H9 (cell line): ENCODE measurements at regions not wholly inside any gene's neighbourhood (a gene's known extent, or its start where the extent isn't known, plus 50 kb on each side); places are given as distances from the start of the nearest gene placed in this dataset.

Experiments
- DNase-seq: peaks from one replicate; pipeline ENCODE4 v3.0.0-alpha.2; 2017
- H2AFZ ChIP-seq: one replicate; pipeline ENCODE4 v1.6.1; 2013; ENCODE audit warnings: mild to moderate bottlenecking, low read length, control low read depth, moderate library complexity
- H2AK5ac ChIP-seq: 2 replicates; pipeline ENCODE4 v1.6.1; 2013; ENCODE audit warnings: low read length, control low read depth, mixed read lengths; ENCODE audit not compliant: insufficient read length
- H2BK120ac ChIP-seq: one replicate; pipeline ENCODE4 v1.6.1; 2013; ENCODE audit warnings: low read depth, mild to moderate bottlenecking, low read length, control low read depth, inconsistent platforms; ENCODE audit not compliant: poor library complexity, severe bottlenecking
- H2BK12ac ChIP-seq: 2 replicates; pipeline ENCODE4 v1.6.1; 2013; ENCODE audit warnings: low read length, control low read depth, mixed read lengths, low read depth; ENCODE audit not compliant: insufficient read length
- H2BK15ac ChIP-seq: 2 replicates; pipeline ENCODE4 v1.6.1; 2013; ENCODE audit warnings: low read depth, low read length, control low read depth
- H2BK20ac ChIP-seq: one replicate; pipeline ENCODE4 v1.6.1; 2013; ENCODE audit warnings: low read depth, mild to moderate bottlenecking, low read length, control low read depth, inconsistent platforms; ENCODE audit not compliant: poor library complexity, severe bottlenecking
- H2BK5ac ChIP-seq: 2 replicates; pipeline ENCODE4 v1.6.1; 2013; ENCODE audit warnings: low read length, control low read depth, mixed read lengths; ENCODE audit not compliant: insufficient read length
- H3K14ac ChIP-seq: 2 replicates; pipeline ENCODE4 v1.6.1; 2013; ENCODE audit warnings: low read length, control low read depth; ENCODE audit not compliant: insufficient read depth
- H3K18ac ChIP-seq: 2 replicates; pipeline ENCODE4 v1.6.1; 2013; ENCODE audit warnings: low read depth, mild to moderate bottlenecking, mixed read lengths, low read length, control low read depth; ENCODE audit not compliant: insufficient read length
- H3K23ac ChIP-seq: 2 replicates; pipeline ENCODE4 v1.6.1; 2013; ENCODE audit warnings: low read length, control low read depth, mixed read lengths, low read depth; ENCODE audit not compliant: insufficient read length
- H3K23me2 ChIP-seq: 2 replicates; pipeline ENCODE4 v1.6.1; 2013; ENCODE audit warnings: low read depth, mild to moderate bottlenecking, mixed read lengths, low read length, control low read depth; ENCODE audit not compliant: insufficient read length, poor library complexity, severe bottlenecking
- H3K27ac ChIP-seq: 2 replicates; pipeline ENCODE4 v1.5.1; 2013; ENCODE audit warnings: low read length, control low read depth, mixed read lengths, low read depth; ENCODE audit not compliant: insufficient read length
- H3K27me3 ChIP-seq: 2 replicates; pipeline ENCODE4 v1.6.1; 2013; ENCODE audit warnings: low read length, control low read depth, inconsistent platforms; ENCODE audit not compliant: insufficient read depth
- H3K4ac ChIP-seq: 2 replicates; pipeline ENCODE4 v1.6.1; 2013; ENCODE audit warnings: low read depth, mild to moderate bottlenecking, control low read depth, inconsistent platforms, low read length, moderate library complexity
- H3K4me1 ChIP-seq: 2 replicates; pipeline ENCODE4 v1.6.1; 2013; ENCODE audit warnings: low read length, control low read depth, inconsistent platforms; ENCODE audit not compliant: insufficient read depth
- H3K4me2 ChIP-seq: 2 replicates; pipeline ENCODE4 v1.6.1; 2013; ENCODE audit warnings: low read length, control low read depth, mixed read lengths; ENCODE audit not compliant: insufficient read length, insufficient read depth
- H3K56ac ChIP-seq: 2 replicates; pipeline ENCODE4 v1.6.1; 2013; ENCODE audit warnings: low read depth, mild to moderate bottlenecking, mixed read lengths, low read length, control low read depth; ENCODE audit not compliant: insufficient read length
- H3K79me1 ChIP-seq: 2 replicates; pipeline ENCODE4 v1.6.1; 2013; ENCODE audit warnings: low read depth, mild to moderate bottlenecking, moderate library complexity, low read length, control low read depth, inconsistent platforms; ENCODE audit not compliant: insufficient read depth, poor library complexity, severe bottlenecking
- H3K79me2 ChIP-seq: 2 replicates; pipeline ENCODE4 v1.6.1; 2013; ENCODE audit warnings: low read length, control low read depth, inconsistent platforms; ENCODE audit not compliant: insufficient read depth
- H3K9ac ChIP-seq: 2 replicates; pipeline ENCODE4 v1.6.1; 2013; ENCODE audit warnings: low read length, control low read depth, mixed read lengths; ENCODE audit not compliant: insufficient read length; ENCODE audit errors: extremely low read depth
- H3K9me3 ChIP-seq: one replicate; pipeline ENCODE4 v1.6.1; 2013; ENCODE audit warnings: low read depth, low read length, inconsistent platforms; ENCODE audit not compliant: control insufficient read depth
- H3T11ph ChIP-seq: one replicate; pipeline ENCODE4 v1.6.1; 2013; ENCODE audit warnings: mild to moderate bottlenecking, low read length, control low read depth, inconsistent platforms
- H4K20me1 ChIP-seq: one replicate; pipeline ENCODE4 v1.6.1; 2013; ENCODE audit not compliant: control insufficient read depth, insufficient read length, insufficient read depth
- H4K5ac ChIP-seq: 2 replicates; pipeline ENCODE4 v1.6.1; 2013; ENCODE audit warnings: low read depth, mild to moderate bottlenecking, mixed read lengths, low read length, control low read depth; ENCODE audit not compliant: insufficient read length
- H4K8ac ChIP-seq: replicated peaks from 2 replicates; pipeline ENCODE4 v1.6.1; 2013; ENCODE audit warnings: low read length, control low read depth, mixed read lengths, low read depth; ENCODE audit not compliant: insufficient read length
- H4K91ac ChIP-seq: 2 replicates; pipeline ENCODE4 v1.6.1; 2013; ENCODE audit warnings: low read depth, mild to moderate bottlenecking, moderate library complexity, mixed read lengths, low read length, control low read depth; ENCODE audit not compliant: insufficient read length
- H3K27ac Mint-ChIP-seq, 3 experiments: 2 replicates in 2 of 3; 3 replicates in 1 of 3; pipeline ENCODE4 v1.8.0; 2020 to 2021; ENCODE audit warnings: mixed read lengths in 3 of 3, mild to moderate bottlenecking in 1 of 3, moderate library complexity in 1 of 3
- H3K27me3 Mint-ChIP-seq: 2 replicates; pipeline ENCODE4 v1.8.0; 2021; ENCODE audit warnings: low read depth, mild to moderate bottlenecking, moderate library complexity, mixed read lengths
- H3K36me3 Mint-ChIP-seq, 3 experiments: 2 replicates in 2 of 3; 3 replicates in 1 of 3; pipeline ENCODE4 v1.8.0; 2020 to 2021; ENCODE audit warnings: low read depth in 3 of 3, mixed read lengths in 3 of 3; ENCODE audit not compliant: insufficient read depth in 1 of 3
- H3K4me1 Mint-ChIP-seq, 2 experiments: 2 replicates each; pipeline ENCODE4 v1.8.0; 2020; ENCODE audit warnings: mixed read lengths in 2 of 2
- H3K4me3 Mint-ChIP-seq, 2 experiments: 2 replicates in 1 of 2; 3 replicates in 1 of 2; pipeline ENCODE4 v1.8.0; 2020 to 2021; ENCODE audit warnings: mild to moderate bottlenecking in 2 of 2, mixed read lengths in 2 of 2, moderate library complexity in 1 of 2
- H3K9me3 Mint-ChIP-seq, 2 experiments: 2 replicates in 1 of 2; 3 replicates in 1 of 2; pipeline ENCODE4 v1.8.0; 2020; ENCODE audit warnings: mild to moderate bottlenecking in 2 of 2, mixed read lengths in 2 of 2, moderate library complexity in 1 of 2
- WGBS: extraction: QIAGEN DNeasy Blood & Tissue Kit; methylation state at CpG from one replicate; pipeline ENCODE4 v1.1.7; 2013; ENCODE audit warnings: missing lambda C conversion rate, low lambda C conversion rate, mixed read lengths; ENCODE audit not compliant: insufficient read length; ENCODE audit errors: extremely low coverage; 5-methylcytosine and 5-hydroxymethylcytosine counted together
- TF ChIP-seq, protein P1 (sequence below): fragments of 200-600 bp; sonication (generic); conservative IDR thresholded peaks from 3 replicates; pipeline ENCODE4 v1.8.0; 2021; ENCODE audit warnings: antibody characterized with exemption, mild to moderate bottlenecking

GRCh38 chr3:117507958-117508357 is 798.4 kb downstream of the TUSC7 start:
- Mint-ChIP-seq H3K9me3 (peaks cover 0 to 5% of the 10 kb centered on the region in 2 experiments; a peak in 4 of 5 replicates), H3K27ac (no peak overlapping the region), H3K36me3 (peaks cover 0 to 4% (median 3%) of the 10 kb centered on the region in 3 experiments; a peak in 3 of 7 replicates), H3K27me3 (no peaks in the 10 kb centered on the region), H3K4me1 (no peaks in the 10 kb centered on the region), H3K4me3 (no peak overlapping the region)
- Histone ChIP-seq H3K56ac (no peak overlapping the region), H3K27ac (no peak overlapping the region), H4K20me1 (no peaks in the 10 kb centered on the region), H3K23me2 (no peaks in the 10 kb centered on the region), H3K4me2 (no peak overlapping the region), H3K27me3 (no peaks in the 10 kb centered on the region), H3K18ac (no peak overlapping the region), H2BK120ac (no peak overlapping the region), H4K5ac (no peak overlapping the region), H3K23ac (no peak overlapping the region), H4K91ac (no peak overlapping the region), H3K14ac (no peak overlapping the region), H2BK15ac (no peak overlapping the region), H2AFZ (no peak overlapping the region), H3K79me1 (no peaks in the 10 kb centered on the region), H2BK12ac (no peak overlapping the region), H3K79me2 (no peaks in the 10 kb centered on the region), H3T11ph (no peak overlapping the region), H3K9me3 (no peaks in the 10 kb centered on the region), H3K4ac (no peak overlapping the region), H2BK5ac (no peak overlapping the region), H4K8ac (no peak overlapping the region), H2BK20ac (no peak overlapping the region), H3K4me1 (no peaks in the 10 kb centered on the region), H3K9ac (no peak overlapping the region), H2AK5ac (no peak overlapping the region)
- WGBS: no CpG with 5 or more reads among the region's 1 CpG
- no peak for DNase-seq
- TF ChIP-seq, protein P1, sequence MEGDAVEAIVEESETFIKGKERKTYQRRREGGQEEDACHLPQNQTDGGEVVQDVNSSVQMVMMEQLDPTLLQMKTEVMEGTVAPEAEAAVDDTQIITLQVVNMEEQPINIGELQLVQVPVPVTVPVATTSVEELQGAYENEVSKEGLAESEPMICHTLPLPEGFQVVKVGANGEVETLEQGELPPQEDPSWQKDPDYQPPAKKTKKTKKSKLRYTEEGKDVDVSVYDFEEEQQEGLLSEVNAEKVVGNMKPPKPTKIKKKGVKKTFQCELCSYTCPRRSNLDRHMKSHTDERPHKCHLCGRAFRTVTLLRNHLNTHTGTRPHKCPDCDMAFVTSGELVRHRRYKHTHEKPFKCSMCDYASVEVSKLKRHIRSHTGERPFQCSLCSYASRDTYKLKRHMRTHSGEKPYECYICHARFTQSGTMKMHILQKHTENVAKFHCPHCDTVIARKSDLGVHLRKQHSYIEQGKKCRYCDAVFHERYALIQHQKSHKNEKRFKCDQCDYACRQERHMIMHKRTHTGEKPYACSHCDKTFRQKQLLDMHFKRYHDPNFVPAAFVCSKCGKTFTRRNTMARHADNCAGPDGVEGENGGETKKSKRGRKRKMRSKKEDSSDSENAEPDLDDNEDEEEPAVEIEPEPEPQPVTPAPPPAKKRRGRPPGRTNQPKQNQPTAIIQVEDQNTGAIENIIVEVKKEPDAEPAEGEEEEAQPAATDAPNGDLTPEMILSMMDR: no peak
